GM23338 (cell line): ENCODE measurements at regions not wholly inside any gene's neighbourhood (a gene's known extent, or its start where the extent isn't known, plus 50 kb on each side); places are given as distances from the start of the nearest gene placed in this dataset.

Source experiments
- ATAC-seq: fragments of 200-7000 bp; cut with Tn5 transposase; 3 replicates; pipeline ENCODE4 v1.9.1; 2020
- DNase-seq: peaks from one replicate; pipeline ENCODE4 v3.0.0-alpha.2; 2015; ENCODE audit warnings: low spot score
- H2AFZ ChIP-seq: fragments of 200-600 bp; sonication (generic); 2 replicates; pipeline ENCODE4 v1.8.0; 2016; ENCODE audit warnings: antibody characterized with exemption, mild to moderate bottlenecking, moderate library complexity
- H3F3A ChIP-seq: fragments of 200-600 bp; sonication (generic); replicated peaks from 2 replicates; pipeline ENCODE4 v1.8.0; 2017; ENCODE audit warnings: antibody characterized with exemption, mixed run types, low read depth
- H3K27ac ChIP-seq: fragments of 200-600 bp; sonication (generic); 2 replicates; pipeline ENCODE4 v1.6.1; 2016; ENCODE audit warnings: low read depth
- H3K27me3 ChIP-seq: fragments of 200-600 bp; sonication (generic); 2 replicates; pipeline ENCODE4 v1.8.0; 2016; ENCODE audit warnings: mild to moderate bottlenecking, mixed run types, moderate library complexity; ENCODE audit not compliant: insufficient read depth
- H3K36me3 ChIP-seq: fragments of 200-600 bp; sonication (generic); 2 replicates; pipeline ENCODE4 v1.8.0; 2016; ENCODE audit warnings: mild to moderate bottlenecking; ENCODE audit not compliant: insufficient read depth
- H3K4me1 ChIP-seq: fragments of 200-600 bp; sonication (generic); 2 replicates; pipeline ENCODE4 v1.8.0; 2016; ENCODE audit warnings: mild to moderate bottlenecking, moderate library complexity; ENCODE audit not compliant: insufficient read depth
- H3K4me2 ChIP-seq: fragments of 200-600 bp; sonication (generic); 2 replicates; pipeline ENCODE4 v1.7.1; 2017; ENCODE audit warnings: mixed run types
- H3K4me3 ChIP-seq: fragments of 200-600 bp; sonication (generic); 2 replicates; pipeline ENCODE4 v1.6.1; 2016; ENCODE audit warnings: mixed run types
- H3K79me2 ChIP-seq: fragments of 200-600 bp; sonication (generic); replicated peaks from 2 replicates; pipeline ENCODE4 v1.8.0; 2017; ENCODE audit warnings: mild to moderate bottlenecking; ENCODE audit not compliant: insufficient read depth
- H3K9me2 ChIP-seq: fragments of 200-600 bp; sonication (generic); 2 replicates; pipeline ENCODE4 v1.8.0; 2017; ENCODE audit not compliant: insufficient read depth
- H4K20me1 ChIP-seq: fragments of 200-600 bp; sonication (generic); replicated peaks from 2 replicates; pipeline ENCODE4 v1.8.0; 2017; ENCODE audit warnings: mild to moderate bottlenecking; ENCODE audit not compliant: insufficient read depth
- H3K27ac Mint-ChIP-seq: 2 replicates; pipeline ENCODE4 v1.8.0; 2020; ENCODE audit warnings: inconsistent platforms, mild to moderate bottlenecking, moderate library complexity, mixed read lengths
- H3K27me3 Mint-ChIP-seq: 3 replicates; pipeline ENCODE4 v1.8.0; 2022; ENCODE audit warnings: low read depth, mild to moderate bottlenecking, moderate library complexity, mixed read lengths, inconsistent platforms; ENCODE audit not compliant: insufficient read depth, poor library complexity
- H3K36me3 Mint-ChIP-seq: 3 replicates; pipeline ENCODE4 v1.8.0; 2021; ENCODE audit warnings: low read depth, mild to moderate bottlenecking, inconsistent platforms, moderate library complexity, mixed read lengths
- H3K4me1 Mint-ChIP-seq: 3 replicates; pipeline ENCODE4 v1.8.0; 2020; ENCODE audit warnings: mild to moderate bottlenecking, inconsistent platforms, mixed read lengths
- H3K4me3 Mint-ChIP-seq: 3 replicates; pipeline ENCODE4 v1.8.0; 2021; ENCODE audit warnings: moderate library complexity, mild to moderate bottlenecking, inconsistent platforms, mixed read lengths
- H3K9me3 Mint-ChIP-seq: 3 replicates; pipeline ENCODE4 v1.8.0; 2020; ENCODE audit warnings: moderate library complexity, mild to moderate bottlenecking, inconsistent platforms, mixed read lengths
- CREB1 ChIP-seq: fragments of 250-450 bp; sonication (Bioruptor Pico); IDR thresholded peaks from 2 replicates; pipeline ENCODE4 v1.5.0; 2020; ENCODE audit warnings: low read depth, mild to moderate bottlenecking, moderate library complexity
- ETS1 ChIP-seq: IDR thresholded peaks from 2 replicates; pipeline ENCODE4 v1.6.1; 2016; ENCODE audit warnings: antibody characterized with exemption
- EZH2 ChIP-seq: fragments of 200-600 bp; sonication (generic); IDR thresholded peaks from one replicate; pipeline ENCODE4 v1.8.0; 2017; ENCODE audit warnings: antibody characterized with exemption, mild to moderate bottlenecking, low read depth; ENCODE audit not compliant: unreplicated experiment
- POLR2AphosphoS5 ChIP-seq: IDR thresholded peaks from 2 replicates; pipeline ENCODE4 v1.6.1; 2016; ENCODE audit warnings: antibody characterized with exemption, low read depth
- REST ChIP-seq: IDR thresholded peaks from one replicate; pipeline ENCODE4 v1.6.1; 2018; ENCODE audit warnings: antibody characterized with exemption; ENCODE audit not compliant: unreplicated experiment
- ZNF114 ChIP-seq: fragments of 250-450 bp; sonication (Bioruptor Pico); IDR thresholded peaks from 2 replicates; pipeline ENCODE4 v1.5.0; 2020; ENCODE audit warnings: mild to moderate bottlenecking, moderate library complexity
- ZNF462 ChIP-seq: fragments of 250-450 bp; sonication (Bioruptor Pico); IDR thresholded peaks from 2 replicates; pipeline ENCODE4 v1.5.0; 2020; ENCODE audit warnings: mild to moderate bottlenecking, moderate library complexity
- TF ChIP-seq, protein P1 (sequence below), 2 experiments: fragments of 200-600 bp in 1 of 2; sonication (generic) in 1 of 2; conservative IDR thresholded peaks; 2 replicates each; pipeline versions ENCODE4 v1.5.1 to v1.6.1; 2016 to 2017; ENCODE audit warnings: antibody characterized with exemption in 2 of 2, low read depth in 2 of 2, mild to moderate bottlenecking in 2 of 2, moderate library complexity in 1 of 2

DNA sequence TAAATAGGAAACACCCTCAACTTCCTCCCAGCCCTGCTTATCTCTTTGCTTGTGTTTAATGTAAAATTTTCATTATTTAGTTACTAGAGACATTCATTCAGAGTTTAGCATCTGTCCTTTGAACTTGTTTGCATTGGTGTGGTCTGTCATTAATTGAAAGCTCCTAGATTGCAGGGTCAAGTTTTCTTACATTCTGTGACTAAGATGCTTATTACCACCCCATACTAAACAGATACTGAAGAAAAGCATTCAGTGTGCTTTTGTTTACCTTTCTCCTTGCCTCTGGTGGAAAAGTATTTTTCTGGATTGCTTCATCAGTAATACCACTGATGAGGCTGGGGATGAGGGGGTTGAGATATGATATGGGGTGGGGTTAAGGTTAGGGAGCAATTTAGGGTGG lies 199.0 kb downstream of the SAMD5 start (continued):
- no peak for TF ChIP-seq REST

DNA sequence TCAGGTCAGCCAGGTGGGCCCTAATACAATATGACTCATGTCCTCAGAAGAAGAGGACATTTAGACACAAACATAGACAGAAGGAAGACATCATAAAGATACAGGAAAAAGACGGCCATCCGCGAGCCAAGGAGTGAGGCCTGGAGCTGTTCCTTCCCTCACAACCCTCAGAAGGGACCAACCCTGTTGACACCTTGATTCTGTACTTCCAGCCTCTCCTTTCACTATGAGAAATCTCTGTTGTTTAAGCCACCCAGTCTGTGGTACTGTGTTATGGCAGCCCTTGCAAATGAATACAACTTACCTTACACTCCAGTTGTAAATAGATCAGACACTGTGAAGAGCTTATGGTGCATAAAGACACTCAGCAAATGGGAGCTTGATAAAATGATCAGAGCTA lies 199.7 kb downstream of the SAMD5 start:
- Mint-ChIP-seq H3K4me3 (no peak overlapping the region), H3K27me3 (no peaks in the 10 kb centered on the region), H3K4me1 (peaks cover 8% of the 10 kb centered on the region), H3K27ac (no peak overlapping the region), H3K36me3 (no peaks in the 10 kb centered on the region), H3K9me3 (no peaks in the 10 kb centered on the region)
- no peaks in the 10 kb centered on the region for H3K36me3 ChIP-seq
- peaks cover 9% of the 10 kb centered on the region for H3K4me1 ChIP-seq
- no peak overlapping the region for H3K4me3 ChIP-seq
- no peak overlapping the region for H3K27ac ChIP-seq
- DNase-seq (no peak), ATAC-seq (no peak)
- H3K9me2 ChIP-seq: no peaks in the 10 kb centered on the region
- H3K27me3 ChIP-seq: no peaks in the 10 kb centered on the region
- no peaks in the 10 kb centered on the region for H3F3A ChIP-seq
- H2AFZ ChIP-seq: no peak overlapping the region
- H4K20me1 ChIP-seq: no peaks in the 10 kb centered on the region
- no peak for TF ChIP-seq ETS1
- no peak for TF ChIP-seq CREB1
- TF ChIP-seq EZH2: no peak
- TF ChIP-seq, protein P1, sequence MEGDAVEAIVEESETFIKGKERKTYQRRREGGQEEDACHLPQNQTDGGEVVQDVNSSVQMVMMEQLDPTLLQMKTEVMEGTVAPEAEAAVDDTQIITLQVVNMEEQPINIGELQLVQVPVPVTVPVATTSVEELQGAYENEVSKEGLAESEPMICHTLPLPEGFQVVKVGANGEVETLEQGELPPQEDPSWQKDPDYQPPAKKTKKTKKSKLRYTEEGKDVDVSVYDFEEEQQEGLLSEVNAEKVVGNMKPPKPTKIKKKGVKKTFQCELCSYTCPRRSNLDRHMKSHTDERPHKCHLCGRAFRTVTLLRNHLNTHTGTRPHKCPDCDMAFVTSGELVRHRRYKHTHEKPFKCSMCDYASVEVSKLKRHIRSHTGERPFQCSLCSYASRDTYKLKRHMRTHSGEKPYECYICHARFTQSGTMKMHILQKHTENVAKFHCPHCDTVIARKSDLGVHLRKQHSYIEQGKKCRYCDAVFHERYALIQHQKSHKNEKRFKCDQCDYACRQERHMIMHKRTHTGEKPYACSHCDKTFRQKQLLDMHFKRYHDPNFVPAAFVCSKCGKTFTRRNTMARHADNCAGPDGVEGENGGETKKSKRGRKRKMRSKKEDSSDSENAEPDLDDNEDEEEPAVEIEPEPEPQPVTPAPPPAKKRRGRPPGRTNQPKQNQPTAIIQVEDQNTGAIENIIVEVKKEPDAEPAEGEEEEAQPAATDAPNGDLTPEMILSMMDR (conservative IDR thresholded peaks at IDR 0.05; ENCODE audit: low read depth in 2 of 2): no peak
- no peak for TF ChIP-seq ZNF462 (CRISPR knock-in tag)
- no peak for TF ChIP-seq ZNF114 (CRISPR knock-in tag)
- no peak for TF ChIP-seq REST
- TF ChIP-seq POLR2AphosphoS5: no peak
- no peaks in the 10 kb centered on the region for H3K79me2 ChIP-seq
- no peak overlapping the region for H3K4me2 ChIP-seq
